Adrenal gland (tissue), 9 donors: ENCODE measurements at regions not wholly inside any gene's neighbourhood (a gene's known extent, or its start where the extent isn't known, plus 50 kb on each side); places are given as distances from the start of the nearest gene placed in this dataset.

ENCODE experiments used
- DNase-seq, 7 donors: peaks; one replicate each; pipeline ENCODE4 v3.0.0-alpha.2; 2019 to 2020
- H3K27ac ChIP-seq, 5 donors: fragments of 200-600 bp; sonication (generic) in 4 of 5; 1 replicate in 3 of 5; 2 replicates in 2 of 5; pipeline versions ENCODE4 v1.5.1 to v1.8.0; 2016 to 2020; ENCODE audit warnings: mild to moderate bottlenecking in 1 of 5
- H3K27me3 ChIP-seq: fragments of 200-600 bp; 2 replicates; pipeline ENCODE4 v1.8.0; 2021
- H3K36me3 ChIP-seq, 2 donors: fragments of 200-600 bp; replicated peaks in 1 of 2; 1 replicate in 1 of 2; 2 replicates in 1 of 2; pipeline versions ENCODE4 v1.5.1 to v1.8.0; 2018 to 2022
- H3K4me1 ChIP-seq, 2 donors: fragments of 200-600 bp; replicated peaks in 1 of 2; 1 replicate in 1 of 2; 2 replicates in 1 of 2; pipeline versions ENCODE4 v1.5.1 to v1.8.0; 2018 to 2021
- H3K4me3 ChIP-seq, 4 donors: fragments of 200-600 bp; sonication (generic) in 3 of 4; one replicate each; pipeline ENCODE4 v1.5.1; 2016 to 2018
- H3K9me3 ChIP-seq, 3 donors: fragments of 200-600 bp; sonication (generic) in 1 of 3; replicated peaks in 1 of 3; 1 replicate in 2 of 3; 2 replicates in 1 of 3; pipeline versions ENCODE4 v1.5.1 to v1.8.0; 2016 to 2021
- CTCF ChIP-seq, 6 experiments: fragments of 450-650 bp in 4 of 6; fragments of 200-600 bp in 2 of 6; sonication (generic) in 1 of 6; IDR thresholded peaks; 1 replicate in 5 of 6; 2 replicates in 1 of 6; pipeline versions ENCODE4 v1.5.1 to v1.8.0; 2016 to 2021; ENCODE audit warnings: antibody characterized with exemption in 6 of 6, mild to moderate bottlenecking in 2 of 6, moderate library complexity in 1 of 6
- POLR2A ChIP-seq, 2 donors: fragments of 450-650 bp; IDR thresholded peaks; one replicate each; pipeline ENCODE4 v1.6.1; 2017; ENCODE audit warnings: antibody characterized with exemption in 2 of 2, mild to moderate bottlenecking in 2 of 2, moderate library complexity in 1 of 2
- WGBS, 4 donors: extraction: QIAGEN DNeasy Blood & Tissue Kit in 2 of 4; methylation state at CpG; one replicate each; pipeline versions ENCODE4 v1.1.5 to v1.1.7; 2013 to 2017; 5-methylcytosine and 5-hydroxymethylcytosine counted together
- intact Hi-C, 2 donors: fragments of 100-400 bp; cut with DNase I; formaldehyde crosslinking; loops; one replicate each; pipeline versions ENCODE4 v1.14.1 to v1.15.0; 2022 to 2023
- donor health status: healthy with polysubstance abuse.
- donor health status: Bipolar disorder and iron deficiency.
- donor health status: DM: yes; HTN: yes; CAD: no.
- donor health status: DM: no; HTN: no; CAD: no.
- donor health status: DM: no; HTN: no; CAD: no.

GRCh38 chr14:25765909-25766308 lies 716.0 kb upstream of the STXBP6 start:
- intact Hi-C loops: no loop called here
- no peaks in the 10 kb centered on the region for H3K9me3 ChIP-seq
- no peak for DNase-seq
- H3K4me1 ChIP-seq: no peaks in the 10 kb centered on the region
- WGBS, 4 donors: 67 to 83% (median 74%) methylated on average over 3 of the region's 3 CpGs
- H3K36me3 ChIP-seq: no peaks in the 10 kb centered on the region
- H3K4me3 ChIP-seq: no peak overlapping the region
- H3K27ac ChIP-seq: no peak overlapping the region
- no peak for TF ChIP-seq POLR2A (IDR thresholded peaks at IDR 0.05)
- TF ChIP-seq CTCF (IDR thresholded peaks at IDR 0.05): no peak
- no peaks in the 10 kb centered on the region for H3K27me3 ChIP-seq

GRCh38 chr14:25759920-25760655 lies 710.1 kb upstream of the STXBP6 start:
- intact Hi-C loops: no loop called here
- no peaks in the 10 kb centered on the region for H3K9me3 ChIP-seq
- TF ChIP-seq POLR2A (IDR thresholded peaks at IDR 0.05) (no peak), CTCF (IDR thresholded peaks at IDR 0.05) (no peak)
- no peaks in the 10 kb centered on the region for H3K4me1 ChIP-seq
- no peaks in the 10 kb centered on the region for H3K27me3 ChIP-seq
- DNase-seq: no peak
- 52 to 69% (median 65%) methylated on average over 9 of the region's 9 CpGs for WGBS, 4 donors
- H3K27ac ChIP-seq: no peak overlapping the region
- no peaks in the 10 kb centered on the region for H3K36me3 ChIP-seq
- H3K4me3 ChIP-seq: no peak overlapping the region

- Histone ChIP-seq H3K27me3 (no peaks in the 10 kb centered on the region), H3K4me3 (no peak overlapping the region), H3K4me1 (no peaks in the 10 kb centered on the region), H3K9me3 (no peaks in the 10 kb centered on the region), H3K27ac (no peak overlapping the region), H3K36me3 (no peaks in the 10 kb centered on the region)
- intact Hi-C loops: no loop called here
- TF ChIP-seq POLR2A (IDR thresholded peaks at IDR 0.05) (no peak), CTCF (IDR thresholded peaks at IDR 0.05) (no peak)
- 43 to 75% (median 69%) methylated on average over 2 of the region's 2 CpGs for WGBS, 4 donors
- DNase-seq: no peak
These were observed 709.3 kb upstream of the STXBP6 start for GRCh38 chr14:25759256-25759655.

DNA sequence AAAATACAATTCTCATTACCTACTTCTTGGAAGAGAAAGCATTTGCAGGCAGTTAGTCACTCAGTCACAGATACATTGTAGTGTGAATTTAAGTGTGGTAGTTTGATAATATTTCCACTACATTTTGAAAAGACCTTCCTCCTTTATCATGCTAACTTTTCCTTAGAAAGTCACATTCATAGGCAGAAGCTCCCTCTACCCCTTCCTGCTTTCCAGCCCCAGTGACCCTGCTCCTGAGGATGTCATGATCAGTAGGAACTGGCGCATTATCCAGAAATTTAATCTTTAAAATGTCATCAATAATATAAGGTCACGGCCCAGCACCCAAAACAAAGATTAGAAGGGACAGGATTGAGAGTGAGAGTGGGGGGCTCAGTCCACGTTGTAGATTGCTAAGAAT lies 707.4 kb upstream of the STXBP6 start:
- H3K4me1 ChIP-seq: no peaks in the 10 kb centered on the region
- H3K27ac ChIP-seq: no peak overlapping the region
- DNase-seq: no peak
- H3K9me3 ChIP-seq: no peaks in the 10 kb centered on the region
- no peaks in the 10 kb centered on the region for H3K27me3 ChIP-seq
- WGBS, 4 donors: 81 to 87% (median 83%) methylated on average over 3 of the region's 3 CpGs
- no peaks in the 10 kb centered on the region for H3K36me3 ChIP-seq
- no peak for TF ChIP-seq CTCF (IDR thresholded peaks at IDR 0.05)
- no peak for TF ChIP-seq POLR2A (IDR thresholded peaks at IDR 0.05)
- H3K4me3 ChIP-seq: no peak overlapping the region
- intact Hi-C loops: no loop called here
